A673 (cell line): ENCODE measurements at regions not wholly inside any gene's neighbourhood (a gene's known extent, or its start where the extent isn't known, plus 50 kb on each side); places are given as distances from the start of the nearest gene placed in this dataset.

Source experiments
- CTCF ChIP-seq: fragments of 300-800, 200-600 bp; sonication (generic); conservative IDR thresholded peaks from 2 replicates; pipeline ENCODE4 v1.5.1; 2017; ENCODE audit warnings: low read depth, mild to moderate bottlenecking, antibody characterized with exemption, low read length, moderate library complexity, mixed read lengths
- EZH2 ChIP-seq: fragments of 200-600 bp; sonication (generic); IDR thresholded peaks from 2 replicates; pipeline ENCODE4 v1.6.1; 2017; ENCODE audit warnings: borderline replicate concordance, low read depth, mild to moderate bottlenecking, mixed read lengths, antibody characterized with exemption, low read length; ENCODE audit not compliant: poor library complexity, severe bottlenecking

DNA sequence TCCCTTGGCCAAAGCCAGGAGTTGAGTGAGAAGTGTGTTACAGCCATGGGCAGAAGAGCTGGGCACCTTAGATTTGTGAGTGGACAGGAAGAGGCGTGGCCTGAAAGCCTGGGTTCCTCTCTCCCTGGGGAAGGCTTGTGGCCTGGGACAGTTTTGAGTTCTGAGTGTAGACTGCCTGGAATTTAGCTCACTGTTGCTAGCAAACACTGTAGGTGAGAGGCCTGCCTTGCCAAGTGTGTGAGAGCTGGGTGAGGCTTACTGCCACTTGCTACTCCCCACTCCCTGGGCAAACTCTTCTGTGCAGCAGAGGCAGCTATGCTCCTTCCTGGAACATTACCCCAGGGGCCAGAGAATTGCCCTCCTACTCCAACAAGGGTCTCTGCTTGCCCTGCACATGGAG is 150.0 kb upstream of the GALNT5 start:
- TF ChIP-seq CTCF (no peak), EZH2 (no peak)
